Panc1 (cell line): ENCODE measurements at regions not wholly inside any gene's neighbourhood (a gene's known extent, or its start where the extent isn't known, plus 50 kb on each side); places are given as distances from the start of the nearest gene placed in this dataset.
A peak's percentile ranks its signal among the peaks of the same experiment; 100 is the strongest.

ENCODE experiments used
- ATAC-seq: fragments of 200-7000 bp; cut with Tn5 transposase; 2 replicates; pipeline ENCODE4 v1.9.1; 2020; ENCODE audit warnings: mild to moderate bottlenecking, moderate library complexity
- BruUV-seq: library from RNA; stranded (reverse); fragments of 400-500 nt; replicated peaks from 2 replicates; lab custom pipeline; 2021; lab: Mats Ljungman, UMichigan
- CTCF ChIA-PET: fragments of 300-600 bp; sonication (Branson Sonifier 250); formaldehyde crosslinking; loops from one replicate; lab custom pipeline; 2022; ENCODE audit warnings: antibody characterized with exemption; lab: Charles Lee
- POLR2A ChIA-PET: fragments of 300-600 bp; sonication (Branson Sonifier 250); formaldehyde crosslinking; loops from one replicate; lab custom pipeline; 2022; ENCODE audit warnings: antibody characterized with exemption; lab: Charles Lee
- DNase-seq: peaks from one replicate; pipeline ENCODE4 v3.0.0-alpha.2; 2010; ENCODE audit warnings: low read depth, low spot score
- H3K27ac ChIP-seq: 2 replicates; pipeline ENCODE4 v1.5.1; 2011; ENCODE audit warnings: mild to moderate bottlenecking, low read length, inconsistent platforms
- H3K27me3 ChIP-seq: fragments of 200-500 bp; sonication (Bioruptor generic); 2 replicates; pipeline ENCODE4 v1.6.0; 2014; ENCODE audit warnings: low read length, inconsistent platforms; ENCODE audit not compliant: control insufficient read depth, insufficient read depth
- H3K36me3 ChIP-seq: fragments of 200-500 bp; sonication (Bioruptor generic); 2 replicates; pipeline ENCODE4 v1.5.1; 2014; ENCODE audit warnings: inconsistent platforms, mild to moderate bottlenecking, low read length, moderate library complexity; ENCODE audit not compliant: control insufficient read depth, insufficient read depth
- H3K4me1 ChIP-seq: 2 replicates; pipeline ENCODE4 v1.5.1; 2011; ENCODE audit warnings: inconsistent platforms, mild to moderate bottlenecking, low read length, moderate library complexity; ENCODE audit not compliant: control insufficient read depth, insufficient read depth
- H3K4me3 ChIP-seq, 2 experiments: 2 replicates each; pipeline ENCODE4 v1.5.1; 2011 to 2012; ENCODE audit warnings: low read depth in 2 of 2, low read length in 2 of 2, mild to moderate bottlenecking in 2 of 2, inconsistent platforms in 1 of 2, moderate library complexity in 1 of 2
- H3K9me3 ChIP-seq: fragments of 200-500 bp; sonication (Bioruptor generic); 2 replicates; pipeline ENCODE4 v1.5.1; 2014; ENCODE audit warnings: low read depth, mild to moderate bottlenecking, inconsistent platforms, low read length, moderate library complexity; ENCODE audit not compliant: control insufficient read depth, insufficient read depth
- POLR2AphosphoS5 ChIP-seq: IDR thresholded peaks from 2 replicates; pipeline ENCODE4 v1.6.1; 2012; ENCODE audit warnings: mild to moderate bottlenecking, low read depth, low read length, moderate library complexity
- SIN3A ChIP-seq: IDR thresholded peaks from 2 replicates; pipeline ENCODE4 v1.6.1; 2012; ENCODE audit warnings: low read depth, mild to moderate bottlenecking, low read length, moderate library complexity, borderline replicate concordance; ENCODE audit not compliant: insufficient read depth
- TCF7L2 ChIP-seq: IDR thresholded peaks from 2 replicates; pipeline ENCODE4 v1.6.1; 2011; ENCODE audit warnings: mild to moderate bottlenecking, low read depth, low read length, inconsistent platforms
- in situ Hi-C: cut with HindIII; loops from 2 replicates; pipeline ENCODE4 v1.10.0; 2016; ENCODE audit warnings: low sequenced_read_pairs, low pct_unique_long_range_greater_than_20kb
- intact Hi-C: fragments of 100-400 bp; cut with micrococcal nuclease; formaldehyde crosslinking; loops from one replicate; pipeline ENCODE4 v1.10.0; 2022; ENCODE audit not compliant: unreplicated experiment
- TF ChIP-seq, protein P1 (sequence below): fragments of 450-650 bp; IDR thresholded peaks from 2 replicates; pipeline ENCODE4 v1.5.1; 2017; ENCODE audit warnings: mild to moderate bottlenecking
- TF ChIP-seq, protein P2 (sequence below), 2 experiments: IDR thresholded peaks; 2 replicates each; pipeline ENCODE4 v1.6.1; 2011 to 2012; ENCODE audit warnings: low read depth in 2 of 2, control low read depth in 1 of 2, low read length in 1 of 2, mild to moderate bottlenecking in 1 of 2, moderate library complexity in 1 of 2; ENCODE audit not compliant: insufficient read depth in 1 of 2

GRCh38 chr6:134593024-134593423 lies 275.1 kb upstream of the SGK1 start:
- intact Hi-C loops, result no loop called here
- CTCF ChIA-PET, result no interaction called here
- no peak for ATAC-seq

DNA sequence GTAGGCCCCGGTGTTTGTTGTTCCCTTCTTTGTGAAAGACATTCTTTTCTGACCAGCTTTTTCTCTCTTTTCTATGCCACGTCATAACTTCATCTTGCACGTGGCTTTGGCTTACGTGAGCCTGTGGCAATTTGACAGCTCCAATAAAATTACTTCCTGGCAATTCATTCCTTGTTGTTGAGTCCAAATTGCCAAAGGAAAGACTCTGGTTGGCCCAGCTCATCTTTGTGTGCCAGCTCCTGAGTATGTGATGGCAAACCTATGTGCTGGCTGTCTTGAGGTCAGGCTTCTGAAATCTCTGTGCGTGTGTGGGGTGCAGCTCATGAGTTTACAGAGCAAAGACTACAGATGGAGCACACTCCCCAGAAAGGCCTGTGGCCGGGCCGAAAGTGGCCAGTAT lies 272.5 kb upstream of the SGK1 start:
- Histone ChIP-seq H3K36me3 (no peaks in the 10 kb centered on the region), H3K4me3 (no peak overlapping the region), H3K4me1 (no peaks in the 10 kb centered on the region), H3K27ac (no peak overlapping the region), H3K9me3 (no peaks in the 10 kb centered on the region), H3K27me3 (no peaks in the 10 kb centered on the region)
- BruUV-seq, result no TSS peak
- in situ Hi-C loops, result no loop called here
- ChIA-PET POLR2A (no interaction called here), CTCF (no interaction called here)
- intact Hi-C loops, result no loop called here
- ATAC-seq, result no peak
- TF ChIP-seq, protein P1, sequence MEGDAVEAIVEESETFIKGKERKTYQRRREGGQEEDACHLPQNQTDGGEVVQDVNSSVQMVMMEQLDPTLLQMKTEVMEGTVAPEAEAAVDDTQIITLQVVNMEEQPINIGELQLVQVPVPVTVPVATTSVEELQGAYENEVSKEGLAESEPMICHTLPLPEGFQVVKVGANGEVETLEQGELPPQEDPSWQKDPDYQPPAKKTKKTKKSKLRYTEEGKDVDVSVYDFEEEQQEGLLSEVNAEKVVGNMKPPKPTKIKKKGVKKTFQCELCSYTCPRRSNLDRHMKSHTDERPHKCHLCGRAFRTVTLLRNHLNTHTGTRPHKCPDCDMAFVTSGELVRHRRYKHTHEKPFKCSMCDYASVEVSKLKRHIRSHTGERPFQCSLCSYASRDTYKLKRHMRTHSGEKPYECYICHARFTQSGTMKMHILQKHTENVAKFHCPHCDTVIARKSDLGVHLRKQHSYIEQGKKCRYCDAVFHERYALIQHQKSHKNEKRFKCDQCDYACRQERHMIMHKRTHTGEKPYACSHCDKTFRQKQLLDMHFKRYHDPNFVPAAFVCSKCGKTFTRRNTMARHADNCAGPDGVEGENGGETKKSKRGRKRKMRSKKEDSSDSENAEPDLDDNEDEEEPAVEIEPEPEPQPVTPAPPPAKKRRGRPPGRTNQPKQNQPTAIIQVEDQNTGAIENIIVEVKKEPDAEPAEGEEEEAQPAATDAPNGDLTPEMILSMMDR, result no peak
- TF ChIP-seq SIN3A, result no peak
- TF ChIP-seq, protein P2, sequence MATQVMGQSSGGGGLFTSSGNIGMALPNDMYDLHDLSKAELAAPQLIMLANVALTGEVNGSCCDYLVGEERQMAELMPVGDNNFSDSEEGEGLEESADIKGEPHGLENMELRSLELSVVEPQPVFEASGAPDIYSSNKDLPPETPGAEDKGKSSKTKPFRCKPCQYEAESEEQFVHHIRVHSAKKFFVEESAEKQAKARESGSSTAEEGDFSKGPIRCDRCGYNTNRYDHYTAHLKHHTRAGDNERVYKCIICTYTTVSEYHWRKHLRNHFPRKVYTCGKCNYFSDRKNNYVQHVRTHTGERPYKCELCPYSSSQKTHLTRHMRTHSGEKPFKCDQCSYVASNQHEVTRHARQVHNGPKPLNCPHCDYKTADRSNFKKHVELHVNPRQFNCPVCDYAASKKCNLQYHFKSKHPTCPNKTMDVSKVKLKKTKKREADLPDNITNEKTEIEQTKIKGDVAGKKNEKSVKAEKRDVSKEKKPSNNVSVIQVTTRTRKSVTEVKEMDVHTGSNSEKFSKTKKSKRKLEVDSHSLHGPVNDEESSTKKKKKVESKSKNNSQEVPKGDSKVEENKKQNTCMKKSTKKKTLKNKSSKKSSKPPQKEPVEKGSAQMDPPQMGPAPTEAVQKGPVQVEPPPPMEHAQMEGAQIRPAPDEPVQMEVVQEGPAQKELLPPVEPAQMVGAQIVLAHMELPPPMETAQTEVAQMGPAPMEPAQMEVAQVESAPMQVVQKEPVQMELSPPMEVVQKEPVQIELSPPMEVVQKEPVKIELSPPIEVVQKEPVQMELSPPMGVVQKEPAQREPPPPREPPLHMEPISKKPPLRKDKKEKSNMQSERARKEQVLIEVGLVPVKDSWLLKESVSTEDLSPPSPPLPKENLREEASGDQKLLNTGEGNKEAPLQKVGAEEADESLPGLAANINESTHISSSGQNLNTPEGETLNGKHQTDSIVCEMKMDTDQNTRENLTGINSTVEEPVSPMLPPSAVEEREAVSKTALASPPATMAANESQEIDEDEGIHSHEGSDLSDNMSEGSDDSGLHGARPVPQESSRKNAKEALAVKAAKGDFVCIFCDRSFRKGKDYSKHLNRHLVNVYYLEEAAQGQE (IDR thresholded peaks at IDR 0.05; ENCODE audit: insufficient read depth in 1 of 2, low read depth in 2 of 2, low read length in 1 of 2), result no peak
- TF ChIP-seq POLR2AphosphoS5, result no peak
- no peak for TF ChIP-seq TCF7L2
- DNase-seq, result peak; percentile 5

More at GRCh38 chr6:134593024-134593423, 275.1 kb upstream of the SGK1 start:
- no peaks in the 10 kb centered on the region for H3K4me1 ChIP-seq
- TF ChIP-seq, protein P1, result no peak
- TF ChIP-seq POLR2AphosphoS5 (no peak), SIN3A (no peak), TCF7L2 (no peak)
- TF ChIP-seq, protein P2 (IDR thresholded peaks at IDR 0.05; ENCODE audit: insufficient read depth in 1 of 2, low read depth in 2 of 2, low read length in 1 of 2), result no peak
- in situ Hi-C loops, result no loop called here
- H3K4me3 ChIP-seq, result no peak overlapping the region
- POLR2A ChIA-PET, result no interaction called here
- H3K27me3 ChIP-seq, result no peaks in the 10 kb centered on the region
- BruUV-seq, result no TSS peak
- no peaks in the 10 kb centered on the region for H3K9me3 ChIP-seq
- H3K36me3 ChIP-seq, result no peaks in the 10 kb centered on the region
- no peak overlapping the region for H3K27ac ChIP-seq
- no peak for DNase-seq
